ENCODE measurements at regions not wholly inside any gene's neighbourhood (a gene's known extent, or its start where the extent isn't known, plus 50 kb on each side); places are given as distances from the start of the nearest gene placed in this dataset.

GRCh38 chr14:42732005-42732404 is 1125.3 kb downstream of the LRFN5 start:
- Histone ChIP-seq H3K4me1 (ENCODE audit: control insufficient read depth in 1 of 2, insufficient read depth in 2 of 2, low read depth in 1 of 2, low read length in 1 of 2) (no peaks in the 10 kb centered on the region), H3K4me3 (ENCODE audit: low read depth in 2 of 2, low read length in 1 of 2) (no peak overlapping the region), H3K9me3 (no peaks in the 10 kb centered on the region), H3K9ac (no peak overlapping the region), H3K4me2 (no peak overlapping the region), H3K36me3 (replicated peaks in 1 of 2; ENCODE audit: control insufficient read depth in 1 of 2, insufficient read depth in 2 of 2, low read length in 1 of 2) (no peaks in the 10 kb centered on the region), H3K27ac (ENCODE audit: low read depth in 2 of 2, low read length in 1 of 2) (no peak overlapping the region), H3F3A (replicated peaks; ENCODE audit: insufficient read depth) (no peaks in the 10 kb centered on the region), H3K27me3 (ENCODE audit: insufficient read depth) (no peaks in the 10 kb centered on the region), H2AFZ (ENCODE audit: low read depth) (no peak overlapping the region), H4K20me1 (ENCODE audit: insufficient read depth) (no peaks in the 10 kb centered on the region), H3K9me2 (no peaks in the 10 kb centered on the region), H3K79me2 (ENCODE audit: insufficient read depth) (no peaks in the 10 kb centered on the region)
- TF ChIP-seq USF2 (IDR thresholded peaks at IDR 0.05; ENCODE audit: borderline replicate concordance, low read depth, low read length) (no peak), NRF1 (IDR thresholded peaks at IDR 0.05; ENCODE audit: low read depth, low read length) (no peak), FOXM1 (IDR thresholded peaks at IDR 0.05; ENCODE audit: low read depth) (no peak), POLR2AphosphoS5 (IDR thresholded peaks at IDR 0.05; ENCODE audit: low read depth, low read length) (no peak)
- DNase-seq, result no peak
- POLR2A ChIA-PET, result no interaction called here
- CTCF ChIA-PET, result no interaction called here

GRCh38 chr14:42731480-42731879 is 1124.8 kb downstream of the LRFN5 start:
- no peak for TF ChIP-seq NRF1 (IDR thresholded peaks at IDR 0.05; ENCODE audit: low read depth, low read length)
- no peak for TF ChIP-seq SIN3A (IDR thresholded peaks at IDR 0.05; ENCODE audit: borderline replicate concordance, low read depth, low read length)
- TF ChIP-seq RFX5 (IDR thresholded peaks at IDR 0.05; ENCODE audit: low read length), result no peak
- no peak for TF ChIP-seq MAX (IDR thresholded peaks at IDR 0.05; ENCODE audit: low read depth)
- TF ChIP-seq FOXM1 (IDR thresholded peaks at IDR 0.05; ENCODE audit: low read depth), result no peak
- no peak for TF ChIP-seq RAD21 (IDR thresholded peaks at IDR 0.05; ENCODE audit: low read length)
- no peak for TF ChIP-seq ELF1 (IDR thresholded peaks at IDR 0.05)
- no peak for TF ChIP-seq REST (IDR thresholded peaks at IDR 0.05; ENCODE audit: low read depth, low read length)
- TF ChIP-seq POLR2AphosphoS5 (IDR thresholded peaks at IDR 0.05; ENCODE audit: low read depth, low read length), result no peak
- TF ChIP-seq PBX3 (IDR thresholded peaks at IDR 0.05), result no peak
- TF ChIP-seq FOSL2 (IDR thresholded peaks at IDR 0.05; ENCODE audit: borderline replicate concordance, low read depth), result no peak
- no peak for TF ChIP-seq GABPA (IDR thresholded peaks at IDR 0.05; ENCODE audit: low read depth)
- no peak for TF ChIP-seq JUND (IDR thresholded peaks at IDR 0.05)
- TF ChIP-seq CHD2 (IDR thresholded peaks at IDR 0.05; ENCODE audit: low read length, partially characterized antibody), result no peak
- no peak for TF ChIP-seq CTCF (IDR thresholded peaks at IDR 0.05)
- no peak for TF ChIP-seq EP300 (IDR thresholded peaks at IDR 0.05; ENCODE audit: borderline replicate concordance in 1 of 2, low read depth in 1 of 2, low read length in 1 of 2)
- TF ChIP-seq TAF1 (IDR thresholded peaks at IDR 0.05; ENCODE audit: borderline replicate concordance, low read depth, low read length), result no peak
- TF ChIP-seq YY1 (IDR thresholded peaks at IDR 0.05; ENCODE audit: low read depth), result no peak
- Histone ChIP-seq H3K79me2 (ENCODE audit: insufficient read depth) (no peaks in the 10 kb centered on the region), H3K4me3 (ENCODE audit: low read depth in 2 of 2, low read length in 1 of 2) (no peak overlapping the region), H3F3A (replicated peaks; ENCODE audit: insufficient read depth) (no peaks in the 10 kb centered on the region), H3K4me1 (ENCODE audit: control insufficient read depth in 1 of 2, insufficient read depth in 2 of 2, low read depth in 1 of 2, low read length in 1 of 2) (no peaks in the 10 kb centered on the region), H3K27me3 (ENCODE audit: insufficient read depth) (no peaks in the 10 kb centered on the region), H3K27ac (ENCODE audit: low read depth in 2 of 2, low read length in 1 of 2) (no peak overlapping the region), H2AFZ (ENCODE audit: low read depth) (no peak overlapping the region), H4K20me1 (ENCODE audit: insufficient read depth) (no peaks in the 10 kb centered on the region), H3K9me3 (no peaks in the 10 kb centered on the region), H3K9me2 (no peaks in the 10 kb centered on the region), H3K36me3 (replicated peaks in 1 of 2; ENCODE audit: control insufficient read depth in 1 of 2, insufficient read depth in 2 of 2, low read length in 1 of 2) (no peaks in the 10 kb centered on the region), H3K4me2 (no peak overlapping the region), H3K9ac (no peak overlapping the region)
- WGBS (ENCODE audit: low lambda C conversion rate), result 11% methylated on average over 2 of the region's 2 CpGs
- DNase-seq, result no peak
- POLR2A ChIA-PET, result no interaction called here
- CTCF ChIA-PET, result no interaction called here

All from SK-N-SH (cell line).